HG03521 (cell line): ENCODE measurements at regions not wholly inside any gene's neighbourhood (a gene's known extent, or its start where the extent isn't known, plus 50 kb on each side); places are given as distances from the start of the nearest gene placed in this dataset.
"Not testable (repeated sequence)": the region's sequence is repeated elsewhere in the genome, so short reads cannot be mapped to it uniquely, and the experiment has no call there.

ENCODE experiments used
- ATAC-seq: cut with Tn5 transposase; IDR thresholded peaks from one replicate; pipeline ENCODE4 v1.9.1; 2021; ENCODE audit warnings: mild to moderate bottlenecking, moderate library complexity; ENCODE audit not compliant: unreplicated experiment

DNA sequence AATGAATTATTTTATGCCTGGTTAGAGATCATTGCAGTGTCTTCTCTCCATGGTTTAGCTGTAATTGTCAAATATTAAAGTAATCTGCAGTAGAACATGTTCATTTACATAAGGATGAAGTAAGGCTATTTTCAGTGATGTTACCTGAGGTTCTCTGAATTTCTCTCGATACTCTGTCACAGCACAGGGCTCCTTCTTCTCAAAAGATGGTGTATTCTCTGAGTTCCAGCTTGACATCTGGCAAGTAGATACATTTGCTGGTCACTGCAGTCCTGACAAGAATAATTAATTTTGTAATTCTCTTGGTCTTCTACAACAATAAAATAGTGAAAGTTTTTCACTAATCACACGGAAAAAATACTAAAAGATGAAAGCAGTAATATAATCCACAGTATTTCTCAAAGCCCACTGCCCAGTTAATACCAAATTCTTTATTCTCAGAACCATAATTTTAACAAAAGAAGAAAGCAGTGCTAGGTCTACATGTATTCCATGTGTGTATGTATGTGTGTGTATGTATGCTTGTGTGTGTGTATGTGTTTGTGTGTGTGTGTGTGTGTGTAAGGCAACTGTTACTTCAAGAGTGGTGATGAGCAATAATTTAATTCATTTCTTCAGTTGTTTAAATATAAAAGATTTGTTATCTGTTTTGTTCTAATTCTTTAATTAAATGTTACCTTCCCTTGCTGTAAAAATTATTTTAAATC, 1165.5 kb upstream of the SLC39A10 start:
- no peak for ATAC-seq

DNA sequence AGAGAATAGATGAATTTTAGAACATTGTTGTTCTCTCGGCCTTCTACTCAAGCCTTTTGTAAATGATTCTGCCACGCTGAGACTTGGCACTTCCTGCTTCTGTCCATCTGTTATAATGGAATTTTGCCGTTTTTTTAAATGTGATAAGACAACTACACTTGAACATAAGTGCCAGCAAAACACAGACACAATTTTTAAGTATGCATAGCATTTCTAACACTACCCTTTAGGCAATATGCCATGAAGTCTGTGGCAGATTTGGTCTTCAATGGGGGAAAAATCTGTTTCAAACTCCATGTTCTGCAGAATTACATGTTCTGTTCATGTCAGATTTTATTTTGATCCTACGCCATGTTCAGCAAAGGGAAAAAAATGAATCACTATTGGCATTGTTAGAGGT, 1170.7 kb upstream of the SLC39A10 start:
- no peak for ATAC-seq

- ATAC-seq = no peak
Observed at GRCh38 chr2:194483041-194483440, 1174.0 kb upstream of the SLC39A10 start.

DNA sequence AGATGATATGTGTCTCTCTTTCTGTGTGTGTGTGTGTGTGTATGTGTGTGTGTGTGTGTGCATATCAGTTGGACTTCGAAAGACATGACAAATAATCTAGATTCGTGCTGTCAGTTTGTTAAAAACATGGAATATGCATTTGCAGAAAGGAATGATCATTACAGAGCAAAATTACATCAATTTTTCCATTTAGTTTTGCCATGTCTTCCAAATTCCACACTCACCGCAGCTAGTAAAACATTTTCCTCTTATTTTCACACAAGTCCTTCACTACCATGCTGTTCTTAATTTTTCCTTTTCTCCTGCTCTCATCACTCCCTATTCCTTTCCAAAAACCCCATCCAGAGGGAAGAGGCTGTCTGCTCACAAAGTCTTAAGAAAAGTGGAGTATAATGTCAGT, 1191.4 kb upstream of the SLC39A10 start:
- no peak for ATAC-seq

DNA sequence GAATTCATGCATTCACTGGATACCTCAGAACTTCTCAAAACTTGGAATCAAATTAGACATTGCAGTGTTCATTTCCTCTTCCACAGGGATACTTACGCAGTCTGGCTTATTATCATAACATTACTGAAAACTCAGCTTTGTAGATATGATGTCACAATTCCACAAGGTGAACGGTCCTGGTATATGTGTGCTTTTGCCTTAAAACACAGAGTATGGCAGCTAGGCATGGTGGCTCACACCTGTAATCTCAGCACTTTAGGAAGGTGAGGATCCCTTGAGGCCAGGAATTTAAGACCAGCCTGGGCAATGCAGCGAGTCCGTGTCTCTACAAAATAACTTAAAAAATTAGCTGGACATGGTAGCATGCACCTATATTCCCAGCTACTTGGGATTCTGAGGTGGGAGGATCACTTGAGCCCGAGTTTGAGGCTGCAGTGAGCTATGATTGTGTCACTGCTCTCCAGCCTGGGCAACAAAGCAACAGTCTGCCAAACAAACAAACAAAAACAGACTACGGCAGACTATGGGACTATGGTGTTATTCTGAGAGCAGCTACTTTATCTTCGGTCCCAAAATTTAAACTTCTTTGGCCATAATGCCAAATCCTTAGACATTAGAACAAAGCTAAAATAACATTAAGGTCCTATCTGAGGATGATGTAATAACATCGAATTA, 1191.9 kb upstream of the SLC39A10 start:
- no peak for ATAC-seq

DNA sequence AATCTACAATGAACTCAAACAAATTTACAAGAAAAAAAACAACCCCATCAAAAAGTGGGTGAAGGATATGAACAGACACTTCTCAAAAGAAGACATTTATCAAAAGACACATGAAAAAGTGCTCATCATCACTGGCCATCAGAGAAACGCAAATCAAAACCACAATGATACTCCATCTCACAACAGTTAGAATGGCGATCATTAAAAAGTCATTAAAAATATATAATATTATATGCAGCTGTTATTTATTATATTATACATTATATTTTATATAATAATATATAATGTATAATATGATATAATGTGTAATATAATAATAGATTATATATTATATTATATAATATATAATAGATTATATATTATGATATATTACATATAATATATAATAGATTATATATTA, 1194.1 kb upstream of the SLC39A10 start:
- ATAC-seq = not testable (repeated sequence)

DNA sequence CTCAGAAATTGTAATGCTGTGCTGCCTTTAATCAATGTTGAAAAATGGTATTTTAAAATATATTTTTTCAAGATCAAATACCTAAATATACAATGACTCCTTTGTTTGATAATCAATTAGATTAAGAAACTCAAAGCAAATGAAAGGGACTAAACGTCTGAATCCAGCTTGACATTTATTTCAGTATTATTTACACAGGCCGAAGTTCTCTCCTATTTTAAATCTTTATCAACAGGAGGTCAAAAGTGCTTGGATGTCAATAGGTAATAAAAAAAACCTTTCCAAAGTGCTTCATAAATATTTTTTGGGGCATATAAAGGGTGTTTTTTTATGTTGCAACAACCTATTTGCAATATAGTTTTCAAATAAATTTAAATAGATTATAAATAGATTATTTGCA, 1201.7 kb upstream of the SLC39A10 start:
- no peak for ATAC-seq

DNA sequence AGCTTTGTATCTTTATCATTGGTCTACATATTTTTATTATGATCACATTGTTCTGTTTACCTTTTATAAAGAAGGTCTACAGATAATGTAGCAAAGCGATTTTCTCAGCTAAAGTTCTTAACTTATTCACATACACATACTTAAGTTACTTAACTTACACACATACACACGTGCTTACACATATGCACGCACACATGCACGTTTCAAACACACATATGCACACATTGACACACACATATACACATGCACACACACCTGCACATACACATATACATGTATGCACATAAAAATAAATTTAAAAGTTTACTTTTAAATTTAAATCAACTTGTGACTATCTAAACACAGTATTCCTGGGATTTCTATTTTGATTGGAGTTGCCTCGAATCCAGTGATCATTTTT, 1204.5 kb upstream of the SLC39A10 start:
- ATAC-seq = no peak

DNA sequence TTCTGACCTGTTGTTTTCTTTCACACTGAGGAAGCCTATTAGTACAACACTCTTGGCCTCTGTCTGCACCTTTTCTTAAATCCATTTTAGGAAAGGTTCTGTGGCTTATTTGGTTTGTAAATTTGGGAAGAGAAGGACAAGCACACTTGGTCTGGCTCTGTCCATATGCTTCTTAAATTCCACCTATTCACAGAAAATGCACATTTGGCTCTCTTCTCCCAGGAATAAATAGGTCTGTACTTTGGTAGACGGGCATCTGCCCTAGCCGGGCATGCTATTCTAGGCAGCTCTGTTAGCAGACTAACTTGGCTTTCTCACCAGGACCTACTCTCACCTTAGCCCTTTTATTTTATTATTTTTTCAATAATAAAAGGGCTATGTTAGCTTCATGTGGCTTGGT, 1211.8 kb upstream of the SLC39A10 start:
- ATAC-seq = no peak

DNA sequence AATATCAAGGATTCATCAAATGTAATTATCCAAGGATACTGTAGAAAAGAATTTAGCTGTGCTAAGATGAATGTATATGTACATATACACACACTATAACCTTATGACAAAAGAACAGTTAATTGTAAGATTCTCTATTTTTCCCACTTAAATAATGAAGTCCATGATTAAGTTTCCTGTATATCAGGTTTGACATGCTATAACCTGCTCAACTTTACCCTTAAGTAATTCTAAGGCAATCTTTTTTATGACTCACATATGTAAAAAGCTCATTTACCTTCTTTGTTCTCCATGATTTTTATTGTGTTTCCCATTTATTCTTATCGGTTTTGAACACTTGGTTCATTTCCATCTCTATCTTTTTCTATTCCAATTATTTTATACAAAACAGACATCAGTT, 1213.1 kb upstream of the SLC39A10 start:
- ATAC-seq = no peak

DNA sequence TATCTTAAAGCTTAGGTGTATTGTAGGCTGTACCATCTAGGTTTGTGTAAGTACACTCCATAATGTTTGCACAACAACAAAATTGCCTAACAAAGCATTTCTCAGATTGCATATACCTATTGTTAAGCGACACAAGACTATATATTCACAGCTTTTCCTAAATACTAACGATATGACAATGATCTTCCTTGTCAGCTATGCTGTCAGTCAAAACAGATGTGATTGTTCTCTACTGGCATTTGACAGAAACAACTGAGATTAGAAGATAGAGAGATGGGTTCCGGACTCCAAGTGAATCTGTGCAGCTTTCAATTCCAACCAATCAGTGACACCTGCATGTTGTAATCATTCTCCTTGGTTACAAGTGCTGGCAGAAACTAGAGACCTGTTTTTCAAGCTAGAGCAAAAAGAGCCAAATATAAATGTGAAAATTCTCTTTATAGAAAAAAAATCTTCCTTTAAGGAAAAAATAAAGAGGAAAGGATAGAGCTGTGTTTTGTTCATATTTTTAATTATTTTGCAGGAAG, 1232.3 kb upstream of the SLC39A10 start:
- no peak for ATAC-seq

DNA sequence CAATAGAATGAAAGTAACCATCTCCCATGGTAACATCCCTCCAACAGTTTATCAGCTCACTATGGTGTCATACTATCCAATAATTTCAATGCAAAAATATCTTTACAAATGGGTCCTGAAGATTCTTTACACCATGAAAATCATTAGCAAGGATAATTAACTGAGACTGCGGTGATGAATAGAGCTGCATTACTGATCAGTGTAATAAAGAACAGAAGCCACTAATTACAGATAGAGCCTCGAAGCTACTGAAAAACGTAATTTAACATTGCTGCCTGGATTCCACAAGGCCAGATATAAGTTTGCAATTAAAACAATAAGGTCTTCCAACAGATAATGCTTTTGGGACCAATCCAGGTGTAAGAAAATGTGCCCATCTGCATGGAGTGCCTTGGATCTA, 1245.8 kb upstream of the SLC39A10 start:
- ATAC-seq = no peak

- no peak for ATAC-seq
Observed at GRCh38 chr2:194395818-194396217, 1261.2 kb upstream of the SLC39A10 start.

DNA sequence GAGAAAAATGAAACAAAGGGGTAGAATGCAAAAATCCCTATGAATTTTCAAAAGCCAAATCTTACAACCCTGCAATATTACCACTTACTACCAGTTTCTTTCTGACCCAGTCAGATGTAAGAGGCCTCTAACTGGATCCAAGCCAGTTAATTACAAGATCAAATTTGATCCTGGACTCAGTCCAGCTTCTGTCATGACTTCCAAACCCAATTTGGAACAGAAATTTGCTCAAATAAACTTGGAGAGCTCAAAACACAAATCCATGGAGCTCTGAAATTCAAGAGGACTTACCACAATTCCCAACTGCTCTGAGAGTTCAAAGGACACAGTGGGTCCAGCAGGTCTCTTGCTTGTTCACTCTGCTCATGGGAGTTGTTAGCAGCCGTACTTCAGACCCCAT, 1271.7 kb upstream of the SLC39A10 start:
- no peak for ATAC-seq

DNA sequence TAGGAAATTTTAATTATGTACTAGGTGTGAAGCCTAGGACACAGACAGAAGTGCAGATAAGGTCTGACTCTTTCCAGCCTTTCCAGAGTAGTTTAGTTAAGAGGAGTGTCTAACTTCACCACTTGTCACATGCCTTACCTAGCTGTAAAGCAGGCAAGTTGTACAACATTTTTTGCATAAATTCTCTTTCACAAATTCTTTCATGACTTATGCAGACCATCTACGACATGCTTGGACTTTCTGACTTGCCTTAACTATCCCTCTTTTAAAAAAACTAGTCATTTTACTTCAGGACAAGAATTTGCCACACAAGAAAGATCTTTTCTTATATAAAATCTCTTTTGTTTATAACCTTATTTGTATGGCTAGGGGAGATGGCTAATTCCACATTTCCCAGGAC, 1273.6 kb upstream of the SLC39A10 start:
- no peak for ATAC-seq

DNA sequence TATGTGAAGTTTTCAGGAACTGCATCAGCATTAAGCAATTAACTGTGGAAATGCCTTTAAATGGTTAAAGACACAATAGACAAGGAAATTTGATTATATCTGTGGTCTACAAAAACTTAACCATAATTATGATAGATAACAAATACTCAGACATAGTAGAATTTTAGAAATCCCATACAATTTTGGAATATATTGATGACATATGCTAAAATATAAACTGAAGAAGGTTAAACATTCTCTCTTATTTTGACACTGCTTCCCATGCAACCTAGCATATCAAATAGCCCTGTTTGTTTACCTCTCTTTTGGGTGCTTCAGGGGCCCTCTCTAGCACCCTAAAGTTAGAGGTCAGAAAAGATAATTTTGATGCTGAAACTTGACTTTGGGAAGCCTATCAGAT, 1274.8 kb upstream of the SLC39A10 start:
- ATAC-seq = no peak

DNA sequence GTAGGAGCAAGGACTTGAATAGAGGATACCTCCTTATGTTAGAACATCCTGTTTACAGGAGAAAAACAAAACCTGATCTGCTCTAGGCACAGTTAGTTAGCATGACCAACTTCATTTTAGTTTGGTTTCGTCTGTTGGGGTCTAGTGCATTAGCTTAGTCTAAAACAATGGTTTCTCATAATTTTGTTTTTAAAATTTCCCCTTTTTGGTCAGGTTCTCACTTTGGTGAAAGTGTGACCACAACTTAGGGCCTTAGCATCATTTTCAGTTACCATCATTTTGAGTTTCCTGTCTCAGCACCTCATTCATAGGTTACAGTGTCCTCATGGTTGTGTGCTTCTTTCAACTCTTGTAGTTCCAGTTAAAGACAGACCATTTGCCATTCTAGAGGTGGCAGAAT, 1277.0 kb upstream of the SLC39A10 start:
- no peak for ATAC-seq

- ATAC-seq = not testable (repeated sequence)
Observed at GRCh38 chr2:194367390-194367789, 1289.6 kb upstream of the SLC39A10 start.

DNA sequence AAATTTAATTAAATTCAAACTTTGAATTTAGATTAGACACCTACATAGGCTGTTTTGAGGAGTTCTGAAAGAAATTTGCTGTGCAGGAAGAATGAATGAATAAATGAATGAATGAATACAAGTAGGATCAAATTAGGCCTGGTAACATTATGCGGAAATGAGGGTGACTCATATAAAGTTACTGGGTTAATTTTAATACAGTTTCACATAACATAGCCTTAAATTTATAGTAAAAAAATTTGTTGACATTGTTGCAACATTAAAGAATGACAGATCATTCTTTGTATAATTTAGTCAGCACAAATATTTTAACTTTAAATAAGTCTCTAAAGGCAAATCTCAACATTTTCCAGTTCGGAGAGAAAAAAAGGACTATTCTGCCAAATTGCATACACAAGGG, 1293.1 kb upstream of the SLC39A10 start:
- ATAC-seq = no peak

- ATAC-seq = no peak
Observed at GRCh38 chr2:194363295-194363694, 1293.7 kb upstream of the SLC39A10 start.

DNA sequence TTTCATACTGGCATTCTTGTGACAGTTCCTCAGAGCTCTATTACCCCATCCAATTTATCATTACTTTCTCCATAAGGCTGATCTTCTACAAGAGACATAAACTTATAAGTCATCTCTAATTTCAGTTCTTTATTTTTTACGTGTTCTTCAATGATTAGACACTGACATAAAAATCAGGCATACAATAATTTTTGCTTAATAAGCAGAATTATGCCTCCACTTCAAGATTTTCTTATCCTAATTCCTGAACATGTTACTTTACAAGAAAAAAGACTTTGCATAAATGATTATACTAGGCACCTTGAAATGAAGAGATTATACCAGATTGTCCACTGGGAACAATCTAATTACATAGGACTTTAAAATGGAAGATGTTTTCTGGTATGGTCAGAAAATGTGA, 1304.5 kb upstream of the SLC39A10 start:
- no peak for ATAC-seq

DNA sequence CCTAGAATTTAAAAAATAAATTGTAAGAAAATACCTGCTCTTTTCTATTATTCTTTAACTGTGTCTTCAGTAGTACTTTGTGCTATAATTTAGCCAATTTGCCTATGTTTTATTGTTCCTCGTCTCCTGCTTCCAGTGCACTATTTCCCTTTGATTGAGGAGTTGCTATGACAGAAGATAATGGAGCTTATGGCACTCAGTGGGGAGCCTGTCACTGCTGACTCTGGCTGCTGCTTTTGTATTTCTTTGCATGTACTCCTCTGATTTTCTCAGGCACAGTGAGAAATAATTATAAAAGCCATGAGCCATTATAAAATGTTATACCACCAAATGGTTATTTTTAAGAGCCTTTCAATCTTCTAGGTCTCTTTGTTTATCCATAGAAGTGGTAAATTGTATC, 1310.8 kb upstream of the SLC39A10 start:
- ATAC-seq = no peak

DNA sequence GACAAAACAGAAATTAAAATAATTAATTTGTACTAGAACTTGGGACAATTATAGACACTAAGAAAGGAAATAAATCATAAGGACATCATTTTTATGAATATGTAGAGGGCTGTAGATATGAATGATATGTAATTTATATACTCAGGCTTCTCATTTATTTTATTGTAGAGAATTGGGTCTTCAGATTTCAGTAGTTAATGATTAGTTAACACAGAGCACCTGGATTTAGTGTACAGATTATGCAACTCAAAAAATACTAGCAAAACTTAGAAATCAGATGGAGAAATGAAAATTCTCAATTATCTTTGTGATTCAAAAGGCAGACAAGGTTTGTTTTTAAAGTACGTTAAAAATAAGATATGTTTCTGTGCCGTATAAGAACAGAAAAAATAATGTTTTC, 1311.7 kb upstream of the SLC39A10 start:
- ATAC-seq = no peak
